IMR-90 (cell line): ENCODE measurements at regions not wholly inside any gene's neighbourhood (a gene's known extent, or its start where the extent isn't known, plus 50 kb on each side); places are given as distances from the start of the nearest gene placed in this dataset.

ENCODE experiments used
- ATAC-seq: fragments of 200-7000 bp; cut with Tn5 transposase; 2 replicates; pipeline ENCODE4 v1.9.1; 2020; ENCODE audit warnings: low read depth, mild to moderate bottlenecking, moderate library complexity
- BruUV-seq: library from RNA; stranded (reverse); fragments of 400-500 nt; replicated peaks from 2 replicates; lab custom pipeline; 2021; lab: Mats Ljungman, UMichigan
- CTCF ChIA-PET: fragments of 300-600 bp; formaldehyde crosslinking; extraction: SDS; loops from one replicate; lab custom pipeline; 2021; ENCODE audit warnings: antibody characterized with exemption; lab: Yijun Ruan, JAX
- POLR2A ChIA-PET: fragments of 300-600 bp; sonication (Branson Sonifier 250); formaldehyde crosslinking; loops from one replicate; lab custom pipeline; 2022; ENCODE audit warnings: antibody characterized with exemption; ENCODE audit not compliant: unreplicated experiment; lab: Charles Lee
- DNase-seq: peaks from one replicate; pipeline ENCODE4 v3.0.0; 2013
- H2AFZ ChIP-seq: replicated peaks from 2 replicates; pipeline ENCODE3; 2013; ENCODE audit warnings: low read length, mild to moderate bottlenecking; ENCODE audit not compliant: poor library complexity
- H2AK5ac ChIP-seq: 2 replicates; pipeline ENCODE4 v1.6.1; 2013; ENCODE audit warnings: low read depth, low read length, inconsistent platforms
- H2AK9ac ChIP-seq: replicated peaks from 2 replicates; pipeline ENCODE3; 2013; ENCODE audit warnings: mild to moderate bottlenecking, low read depth, low read length, moderate library complexity; ENCODE audit not compliant: poor library complexity
- H2BK120ac ChIP-seq: 2 replicates; pipeline ENCODE4 v1.6.1; 2013; ENCODE audit warnings: low read depth, low read length, inconsistent platforms
- H2BK15ac ChIP-seq: 3 replicates; pipeline ENCODE4 v1.6.1; 2013; ENCODE audit warnings: low read depth, low read length, inconsistent platforms
- H2BK20ac ChIP-seq: 2 replicates; pipeline ENCODE4 v1.6.1; 2013; ENCODE audit warnings: low read depth, mild to moderate bottlenecking, inconsistent platforms, low read length, moderate library complexity
- H2BK5ac ChIP-seq: 2 replicates; pipeline ENCODE4 v1.6.1; 2013; ENCODE audit warnings: mild to moderate bottlenecking, low read depth, low read length, inconsistent platforms; ENCODE audit not compliant: poor library complexity, severe bottlenecking
- H3K14ac ChIP-seq: replicated peaks from 2 replicates; pipeline ENCODE4 v1.6.1; 2013; ENCODE audit warnings: low read depth, low read length, inconsistent platforms
- H3K18ac ChIP-seq: 2 replicates; pipeline ENCODE4 v1.6.1; 2013; ENCODE audit warnings: low read depth, low read length, control low read depth
- H3K23ac ChIP-seq: 2 replicates; pipeline ENCODE4 v1.6.1; 2013; ENCODE audit warnings: low read depth, low read length, inconsistent platforms
- H3K27ac ChIP-seq: 2 replicates; pipeline ENCODE4 v1.5.1; 2013; ENCODE audit warnings: mild to moderate bottlenecking, control low read depth, low read length; ENCODE audit not compliant: insufficient read depth
- H3K27me3 ChIP-seq: 2 replicates; pipeline ENCODE4 v1.6.1; 2013; ENCODE audit warnings: low read length; ENCODE audit not compliant: control insufficient read depth, insufficient read depth
- H3K36me3 ChIP-seq: 2 replicates; pipeline ENCODE4 v1.6.1; 2013; ENCODE audit warnings: low read length, mixed read lengths; ENCODE audit not compliant: control insufficient read depth, insufficient read depth
- H3K4ac ChIP-seq: 2 replicates; pipeline ENCODE4 v1.6.1; 2013; ENCODE audit warnings: low read depth, low read length, inconsistent platforms
- H3K4me1 ChIP-seq: 2 replicates; pipeline ENCODE4 v1.6.1; 2013; ENCODE audit warnings: low read length, mixed read lengths; ENCODE audit not compliant: control insufficient read depth, insufficient read depth
- H3K4me2 ChIP-seq: 2 replicates; pipeline ENCODE4 v1.6.1; 2013; ENCODE audit warnings: low read depth, mild to moderate bottlenecking, control low read depth, low read length, moderate library complexity
- H3K4me3 ChIP-seq: 2 replicates; pipeline ENCODE4 v1.5.1; 2013; ENCODE audit warnings: low read depth, mild to moderate bottlenecking, control low read depth, low read length, moderate library complexity; ENCODE audit not compliant: insufficient read depth
- H3K56ac ChIP-seq: 2 replicates; pipeline ENCODE4 v1.6.1; 2013; ENCODE audit warnings: low read length, inconsistent platforms; ENCODE audit not compliant: insufficient read depth; ENCODE audit errors: extremely low read depth
- H3K79me1 ChIP-seq, 2 experiments: 2 replicates each; pipeline ENCODE4 v1.6.1; 2013; ENCODE audit warnings: low read length in 2 of 2, inconsistent platforms in 1 of 2, low read depth in 1 of 2
- H3K9ac ChIP-seq: 2 replicates; pipeline ENCODE4 v1.6.1; 2013; ENCODE audit warnings: low read depth, low read length, control low read depth
- H3K9me1 ChIP-seq: 2 replicates; pipeline ENCODE4 v1.6.1; 2013; ENCODE audit warnings: low read length, inconsistent platforms; ENCODE audit not compliant: insufficient read depth
- H3K9me3 ChIP-seq: 2 replicates; pipeline ENCODE4 v1.6.1; 2013; ENCODE audit warnings: low read length; ENCODE audit not compliant: control insufficient read depth, insufficient read depth
- H4K20me1 ChIP-seq: 2 replicates; pipeline ENCODE4 v1.6.1; 2013; ENCODE audit warnings: low read length, inconsistent platforms; ENCODE audit not compliant: insufficient read depth
- H4K5ac ChIP-seq: 2 replicates; pipeline ENCODE4 v1.6.1; 2013; ENCODE audit warnings: mild to moderate bottlenecking, low read depth, low read length, control low read depth
- H4K8ac ChIP-seq, 2 experiments: 2 replicates each; pipeline ENCODE4 v1.6.1; 2013; ENCODE audit warnings: low read depth in 2 of 2, low read length in 2 of 2, control low read depth in 1 of 2, inconsistent platforms in 1 of 2
- H4K91ac ChIP-seq: 2 replicates; pipeline ENCODE4 v1.6.1; 2013; ENCODE audit warnings: low read depth, low read length, inconsistent platforms; ENCODE audit not compliant: insufficient read depth
- CEBPB ChIP-seq: IDR thresholded peaks from 2 replicates; pipeline ENCODE4 v1.6.1; 2012; ENCODE audit warnings: low read depth, low read length, improper control_type of control experiment
- ELK1 ChIP-seq: fragments of 150-350 bp; IDR thresholded peaks from 2 replicates; pipeline ENCODE4 v1.6.1; 2016; ENCODE audit warnings: low read depth, mild to moderate bottlenecking, low read length, moderate library complexity, borderline replicate concordance
- MAFK ChIP-seq: IDR thresholded peaks from 2 replicates; pipeline ENCODE4 v1.6.1; 2012; ENCODE audit warnings: low read depth, low read length, improper control_type of control experiment
- MAZ ChIP-seq: IDR thresholded peaks from 2 replicates; pipeline ENCODE4 v1.6.1; 2012; ENCODE audit warnings: low read depth, mild to moderate bottlenecking, low read length, improper control_type of control experiment, moderate library complexity, borderline replicate concordance
- dilution Hi-C: fragments of 300-500 bp; cut with HindIII; formaldehyde crosslinking; loops from one replicate; pipeline ENCODE4 v1.14.3; 2018; ENCODE audit warnings: low sequenced_read_pairs; ENCODE audit not compliant: unreplicated experiment
- in situ Hi-C: fragments of 300-500 bp; cut with MboI; formaldehyde crosslinking; loops from 3 replicates; pipeline ENCODE4 v1.14.3; 2019; ENCODE audit warnings: low sequenced_read_pairs, inconsistent platforms, mixed read lengths
- intact Hi-C: fragments of 100-400 bp; cut with micrococcal nuclease; formaldehyde crosslinking; loops from 2 replicates; pipeline ENCODE4 v1.10.0; 2022

DNA sequence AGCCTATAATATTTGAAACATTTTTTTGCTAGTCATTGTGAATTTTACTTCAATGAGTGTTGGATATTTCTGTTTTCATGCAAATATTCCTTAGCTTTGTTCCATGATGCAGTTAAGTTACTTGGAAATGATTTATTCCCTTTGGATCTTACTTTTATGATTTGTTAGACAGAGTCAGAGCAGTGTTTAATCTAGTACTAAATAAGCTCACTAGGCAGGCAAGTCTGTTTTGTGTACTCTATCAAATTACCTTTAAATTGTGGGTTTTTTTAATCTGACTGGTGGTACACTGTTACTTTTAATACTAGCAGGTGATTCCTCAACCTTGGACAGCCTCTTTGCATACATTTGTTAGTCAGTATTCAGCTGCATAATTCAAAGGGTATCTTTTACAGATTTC is 173.3 kb upstream of the MBNL1 start:
- no TSS peak for BruUV-seq
- Histone ChIP-seq H3K56ac (no peak overlapping the region), H3K4me3 (no peak overlapping the region), H4K91ac (no peak overlapping the region), H3K4ac (no peak overlapping the region), H3K4me1 (no peaks in the 10 kb centered on the region), H3K36me3 (no peaks in the 10 kb centered on the region), H2BK120ac (no peak overlapping the region), H2BK5ac (no peak overlapping the region), H2AK5ac (no peak overlapping the region), H3K27ac (no peak overlapping the region), H3K9ac (no peak overlapping the region), H2BK15ac (no peak overlapping the region), H3K9me1 (no peaks in the 10 kb centered on the region), H4K5ac (no peak overlapping the region), H2BK20ac (no peak overlapping the region), H4K20me1 (no peaks in the 10 kb centered on the region), H3K18ac (no peak overlapping the region), H3K23ac (no peak overlapping the region), H4K8ac (no peak overlapping the region), H3K27me3 (no peaks in the 10 kb centered on the region), H2AK9ac (no peak overlapping the region), H3K9me3 (no peaks in the 10 kb centered on the region), H3K4me2 (no peak overlapping the region), H2AFZ (no peak overlapping the region), H3K14ac (no peak overlapping the region), H3K79me1 (no peaks in the 10 kb centered on the region)
- in situ Hi-C loops, result no loop called here
- DNase-seq, result no peak
- POLR2A ChIA-PET, result no interaction called here
- dilution Hi-C loops, result no loop called here
- no peak for TF ChIP-seq CEBPB
- TF ChIP-seq MAFK, result no peak
- TF ChIP-seq MAZ, result no peak
- TF ChIP-seq ELK1, result no peak
- no peak for ATAC-seq
- CTCF ChIA-PET, result no interaction called here
- intact Hi-C loops, result no loop called here
